Panc1 (cell line): ENCODE measurements at regions not wholly inside any gene's neighbourhood (a gene's known extent, or its start where the extent isn't known, plus 50 kb on each side); places are given as distances from the start of the nearest gene placed in this dataset.

Experiments
- ATAC-seq: fragments of 200-7000 bp; cut with Tn5 transposase; 2 replicates; pipeline ENCODE4 v1.9.1; 2020; ENCODE audit warnings: mild to moderate bottlenecking, moderate library complexity
- BruUV-seq: library from RNA; stranded (reverse); fragments of 400-500 nt; replicated peaks from 2 replicates; lab custom pipeline; 2021; lab: Mats Ljungman, UMichigan
- CTCF ChIA-PET: fragments of 300-600 bp; sonication (Branson Sonifier 250); formaldehyde crosslinking; loops from one replicate; lab custom pipeline; 2022; ENCODE audit warnings: antibody characterized with exemption; lab: Charles Lee
- POLR2A ChIA-PET: fragments of 300-600 bp; sonication (Branson Sonifier 250); formaldehyde crosslinking; loops from one replicate; lab custom pipeline; 2022; ENCODE audit warnings: antibody characterized with exemption; lab: Charles Lee
- DNase-seq: peaks from one replicate; pipeline ENCODE4 v3.0.0-alpha.2; 2010; ENCODE audit warnings: low read depth, low spot score
- H3K27ac ChIP-seq: 2 replicates; pipeline ENCODE4 v1.5.1; 2011; ENCODE audit warnings: mild to moderate bottlenecking, low read length, inconsistent platforms
- H3K27me3 ChIP-seq: fragments of 200-500 bp; sonication (Bioruptor generic); 2 replicates; pipeline ENCODE4 v1.6.0; 2014; ENCODE audit warnings: low read length, inconsistent platforms; ENCODE audit not compliant: control insufficient read depth, insufficient read depth
- H3K36me3 ChIP-seq: fragments of 200-500 bp; sonication (Bioruptor generic); 2 replicates; pipeline ENCODE4 v1.5.1; 2014; ENCODE audit warnings: inconsistent platforms, mild to moderate bottlenecking, low read length, moderate library complexity; ENCODE audit not compliant: control insufficient read depth, insufficient read depth
- H3K4me1 ChIP-seq: 2 replicates; pipeline ENCODE4 v1.5.1; 2011; ENCODE audit warnings: inconsistent platforms, mild to moderate bottlenecking, low read length, moderate library complexity; ENCODE audit not compliant: control insufficient read depth, insufficient read depth
- H3K4me3 ChIP-seq, 2 experiments: 2 replicates each; pipeline ENCODE4 v1.5.1; 2011 to 2012; ENCODE audit warnings: low read depth in 2 of 2, low read length in 2 of 2, mild to moderate bottlenecking in 2 of 2, inconsistent platforms in 1 of 2, moderate library complexity in 1 of 2
- H3K9me3 ChIP-seq: fragments of 200-500 bp; sonication (Bioruptor generic); 2 replicates; pipeline ENCODE4 v1.5.1; 2014; ENCODE audit warnings: low read depth, mild to moderate bottlenecking, inconsistent platforms, low read length, moderate library complexity; ENCODE audit not compliant: control insufficient read depth, insufficient read depth
- POLR2AphosphoS5 ChIP-seq: IDR thresholded peaks from 2 replicates; pipeline ENCODE4 v1.6.1; 2012; ENCODE audit warnings: mild to moderate bottlenecking, low read depth, low read length, moderate library complexity
- SIN3A ChIP-seq: IDR thresholded peaks from 2 replicates; pipeline ENCODE4 v1.6.1; 2012; ENCODE audit warnings: low read depth, mild to moderate bottlenecking, low read length, moderate library complexity, borderline replicate concordance; ENCODE audit not compliant: insufficient read depth
- TCF7L2 ChIP-seq: IDR thresholded peaks from 2 replicates; pipeline ENCODE4 v1.6.1; 2011; ENCODE audit warnings: mild to moderate bottlenecking, low read depth, low read length, inconsistent platforms
- in situ Hi-C: cut with HindIII; loops from 2 replicates; pipeline ENCODE4 v1.10.0; 2016; ENCODE audit warnings: low sequenced_read_pairs, low pct_unique_long_range_greater_than_20kb
- intact Hi-C: fragments of 100-400 bp; cut with micrococcal nuclease; formaldehyde crosslinking; loops from one replicate; pipeline ENCODE4 v1.10.0; 2022; ENCODE audit not compliant: unreplicated experiment
- TF ChIP-seq, protein P1 (sequence below), 2 experiments: IDR thresholded peaks; 2 replicates each; pipeline ENCODE4 v1.6.1; 2011 to 2012; ENCODE audit warnings: low read depth in 2 of 2, control low read depth in 1 of 2, low read length in 1 of 2, mild to moderate bottlenecking in 1 of 2, moderate library complexity in 1 of 2; ENCODE audit not compliant: insufficient read depth in 1 of 2
- TF ChIP-seq, protein P2 (sequence below): fragments of 450-650 bp; IDR thresholded peaks from 2 replicates; pipeline ENCODE4 v1.5.1; 2017; ENCODE audit warnings: mild to moderate bottlenecking

DNA sequence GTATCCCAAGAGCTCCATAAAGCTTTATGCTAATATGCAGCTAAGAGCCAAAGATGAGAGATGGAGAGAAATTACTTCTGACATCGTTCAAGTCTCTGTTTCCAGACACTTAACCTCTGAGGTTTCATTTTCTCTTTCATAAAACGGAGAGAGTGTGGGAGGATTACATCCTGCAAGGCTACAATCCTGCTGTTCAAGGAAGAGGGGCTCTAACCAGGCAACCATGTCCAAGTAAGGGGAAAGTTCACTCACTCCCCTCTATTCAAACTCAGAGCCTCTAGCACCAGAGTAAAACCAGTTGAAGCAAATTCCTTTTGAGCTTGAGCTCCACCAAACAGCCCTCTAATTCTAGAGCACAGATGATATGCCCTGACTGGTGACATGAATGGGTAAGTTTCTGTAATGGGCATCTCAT is 397.4 kb downstream of the NPIPA8 start:
- POLR2A ChIA-PET: no interaction called here
- TF ChIP-seq, protein P1, sequence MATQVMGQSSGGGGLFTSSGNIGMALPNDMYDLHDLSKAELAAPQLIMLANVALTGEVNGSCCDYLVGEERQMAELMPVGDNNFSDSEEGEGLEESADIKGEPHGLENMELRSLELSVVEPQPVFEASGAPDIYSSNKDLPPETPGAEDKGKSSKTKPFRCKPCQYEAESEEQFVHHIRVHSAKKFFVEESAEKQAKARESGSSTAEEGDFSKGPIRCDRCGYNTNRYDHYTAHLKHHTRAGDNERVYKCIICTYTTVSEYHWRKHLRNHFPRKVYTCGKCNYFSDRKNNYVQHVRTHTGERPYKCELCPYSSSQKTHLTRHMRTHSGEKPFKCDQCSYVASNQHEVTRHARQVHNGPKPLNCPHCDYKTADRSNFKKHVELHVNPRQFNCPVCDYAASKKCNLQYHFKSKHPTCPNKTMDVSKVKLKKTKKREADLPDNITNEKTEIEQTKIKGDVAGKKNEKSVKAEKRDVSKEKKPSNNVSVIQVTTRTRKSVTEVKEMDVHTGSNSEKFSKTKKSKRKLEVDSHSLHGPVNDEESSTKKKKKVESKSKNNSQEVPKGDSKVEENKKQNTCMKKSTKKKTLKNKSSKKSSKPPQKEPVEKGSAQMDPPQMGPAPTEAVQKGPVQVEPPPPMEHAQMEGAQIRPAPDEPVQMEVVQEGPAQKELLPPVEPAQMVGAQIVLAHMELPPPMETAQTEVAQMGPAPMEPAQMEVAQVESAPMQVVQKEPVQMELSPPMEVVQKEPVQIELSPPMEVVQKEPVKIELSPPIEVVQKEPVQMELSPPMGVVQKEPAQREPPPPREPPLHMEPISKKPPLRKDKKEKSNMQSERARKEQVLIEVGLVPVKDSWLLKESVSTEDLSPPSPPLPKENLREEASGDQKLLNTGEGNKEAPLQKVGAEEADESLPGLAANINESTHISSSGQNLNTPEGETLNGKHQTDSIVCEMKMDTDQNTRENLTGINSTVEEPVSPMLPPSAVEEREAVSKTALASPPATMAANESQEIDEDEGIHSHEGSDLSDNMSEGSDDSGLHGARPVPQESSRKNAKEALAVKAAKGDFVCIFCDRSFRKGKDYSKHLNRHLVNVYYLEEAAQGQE (IDR thresholded peaks at IDR 0.05; ENCODE audit: insufficient read depth in 1 of 2, low read depth in 2 of 2, low read length in 1 of 2): no peak
- TF ChIP-seq SIN3A (no peak), POLR2AphosphoS5 (no peak), TCF7L2 (no peak)
- TF ChIP-seq, protein P2, sequence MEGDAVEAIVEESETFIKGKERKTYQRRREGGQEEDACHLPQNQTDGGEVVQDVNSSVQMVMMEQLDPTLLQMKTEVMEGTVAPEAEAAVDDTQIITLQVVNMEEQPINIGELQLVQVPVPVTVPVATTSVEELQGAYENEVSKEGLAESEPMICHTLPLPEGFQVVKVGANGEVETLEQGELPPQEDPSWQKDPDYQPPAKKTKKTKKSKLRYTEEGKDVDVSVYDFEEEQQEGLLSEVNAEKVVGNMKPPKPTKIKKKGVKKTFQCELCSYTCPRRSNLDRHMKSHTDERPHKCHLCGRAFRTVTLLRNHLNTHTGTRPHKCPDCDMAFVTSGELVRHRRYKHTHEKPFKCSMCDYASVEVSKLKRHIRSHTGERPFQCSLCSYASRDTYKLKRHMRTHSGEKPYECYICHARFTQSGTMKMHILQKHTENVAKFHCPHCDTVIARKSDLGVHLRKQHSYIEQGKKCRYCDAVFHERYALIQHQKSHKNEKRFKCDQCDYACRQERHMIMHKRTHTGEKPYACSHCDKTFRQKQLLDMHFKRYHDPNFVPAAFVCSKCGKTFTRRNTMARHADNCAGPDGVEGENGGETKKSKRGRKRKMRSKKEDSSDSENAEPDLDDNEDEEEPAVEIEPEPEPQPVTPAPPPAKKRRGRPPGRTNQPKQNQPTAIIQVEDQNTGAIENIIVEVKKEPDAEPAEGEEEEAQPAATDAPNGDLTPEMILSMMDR: no peak

DNA sequence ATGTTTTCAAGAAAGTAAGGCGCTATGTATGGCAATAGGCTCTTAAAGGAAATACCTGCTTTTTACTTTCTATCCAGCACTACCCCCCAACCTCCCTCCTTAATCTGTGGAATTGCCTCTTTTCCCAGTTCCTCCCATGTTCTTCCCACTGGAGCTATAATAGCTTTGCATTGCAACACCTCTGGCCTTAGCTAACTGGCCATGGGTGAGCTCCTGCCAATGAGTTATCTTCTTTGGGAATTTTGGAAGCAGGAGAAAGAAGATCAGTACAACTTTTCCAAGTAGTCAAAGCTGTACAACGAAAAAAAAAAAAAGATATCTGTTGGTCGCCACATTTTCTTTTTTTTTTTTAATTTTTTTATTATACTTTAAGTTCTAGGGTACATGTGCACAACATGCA is 398.0 kb downstream of the NPIPA8 start:
- no peaks in the 10 kb centered on the region for H3K36me3 ChIP-seq
- intact Hi-C loops: no loop called here
- CTCF ChIA-PET: no interaction called here
- POLR2A ChIA-PET: no interaction called here
- DNase-seq (no peak), ATAC-seq (no peak)
- no TSS peak for BruUV-seq
- H3K4me1 ChIP-seq: no peaks in the 10 kb centered on the region
- in situ Hi-C loops: no loop called here
- H3K9me3 ChIP-seq: no peaks in the 10 kb centered on the region
- peaks cover 2% of the 10 kb centered on the region; the same call in 1 of the 2 replicates for H3K27me3 ChIP-seq
- no peak overlapping the region for H3K27ac ChIP-seq
- TF ChIP-seq, protein P2: no peak
- TF ChIP-seq TCF7L2: no peak
- TF ChIP-seq, protein P1 (IDR thresholded peaks at IDR 0.05; ENCODE audit: insufficient read depth in 1 of 2, low read depth in 2 of 2, low read length in 1 of 2): no peak
- no peak for TF ChIP-seq SIN3A
- no peak for TF ChIP-seq POLR2AphosphoS5
- H3K4me3 ChIP-seq: no peak overlapping the region

More for the DNA sequence above, 397.4 kb downstream of the NPIPA8 start:
- BruUV-seq: no TSS peak
- in situ Hi-C loops: no loop called here
- H3K36me3 ChIP-seq: no peaks in the 10 kb centered on the region
- H3K4me1 ChIP-seq: no peaks in the 10 kb centered on the region
- CTCF ChIA-PET: no interaction called here
- H3K9me3 ChIP-seq: no peaks in the 10 kb centered on the region
- H3K27me3 ChIP-seq: peaks cover 2% of the 10 kb centered on the region; the same call in 1 of the 2 replicates
- no peak overlapping the region for H3K27ac ChIP-seq
- no peak overlapping the region for H3K4me3 ChIP-seq
- DNase-seq (no peak), ATAC-seq (no peak)
- intact Hi-C loops: no loop called here
